ENCODE measurements at regions not wholly inside any gene's neighbourhood (a gene's known extent, or its start where the extent isn't known, plus 50 kb on each side); places are given as distances from the start of the nearest gene placed in this dataset.

GRCh38 chr3:102092617-102093466 lies 243.5 kb downstream of the NFKBIZ start:
- no peak overlapping the region for H2BK15ac ChIP-seq (ENCODE audit: low read depth, poor library complexity, severe bottlenecking)
- no peak overlapping the region for H3K4me2 ChIP-seq (ENCODE audit: low read length, poor library complexity, severe bottlenecking)
- no peaks in the 10 kb centered on the region for H3K9me3 ChIP-seq (ENCODE audit: control insufficient read depth, low read length)
- H3K14ac ChIP-seq (ENCODE audit: low read length in 2 of 2), result no peak overlapping the region
- H2AK5ac ChIP-seq (ENCODE audit: low read length, severe bottlenecking), result peak overlapping the region; percentile 96
- no peak overlapping the region for H4K8ac ChIP-seq (ENCODE audit: low read length)
- H3K27ac ChIP-seq (ENCODE audit: low read length, poor library complexity, severe bottlenecking), result peak overlapping the region; percentile 99
- 63% methylated on average over 4 of the region's 5 CpGs for WGBS
- H3K18ac ChIP-seq (ENCODE audit: low read depth in 1 of 2, low read length in 2 of 2), result no peak overlapping the region
- no peak overlapping the region for H3K4ac ChIP-seq (ENCODE audit: low read depth in 1 of 2, low read length in 2 of 2)
- no peaks in the 10 kb centered on the region for H3K79me1 ChIP-seq (replicated peaks; ENCODE audit: low read length, poor library complexity, severe bottlenecking)
- H3K9ac ChIP-seq (ENCODE audit: low read length), result no peak overlapping the region
- H2BK5ac ChIP-seq (ENCODE audit: low read depth, low read length, poor library complexity, severe bottlenecking), result peak overlapping the region; percentile 96
- H2AFZ ChIP-seq (ENCODE audit: low read depth, low read length), result no peak overlapping the region
- no peak overlapping the region for H3K23ac ChIP-seq (ENCODE audit: low read length in 2 of 2)
- H2BK120ac ChIP-seq (ENCODE audit: low read depth, low read length), result no peak overlapping the region
- no peaks in the 10 kb centered on the region for H3K36me3 ChIP-seq (ENCODE audit: control insufficient read depth in 1 of 2, insufficient read depth in 2 of 2, low read depth in 1 of 2, low read length in 2 of 2)
- H2BK12ac ChIP-seq (ENCODE audit: low read length in 2 of 2), result no peak overlapping the region
- H3K27me3 ChIP-seq (ENCODE audit: control insufficient read depth in 1 of 2, insufficient read depth in 1 of 2, low read length in 2 of 2), result no peaks in the 10 kb centered on the region
- DNase-seq, result peak; percentile 47
- H3K4me3 ChIP-seq (ENCODE audit: insufficient read depth in 1 of 2, low read depth in 1 of 2, low read length in 2 of 2), result no peak overlapping the region
- no peak overlapping the region for H4K91ac ChIP-seq (ENCODE audit: low read length)
- H3K4me1 ChIP-seq (ENCODE audit: control insufficient read depth, insufficient read depth, low read depth, low read length), result peaks cover 5% of the 10 kb centered on the region

- no peak overlapping the region for H2BK15ac ChIP-seq (ENCODE audit: low read depth, poor library complexity, severe bottlenecking)
- no peak overlapping the region for H2BK12ac ChIP-seq (ENCODE audit: low read length in 2 of 2)
- no peak overlapping the region for H2BK5ac ChIP-seq (ENCODE audit: low read depth, low read length, poor library complexity, severe bottlenecking)
- no peak for DNase-seq
- no peaks in the 10 kb centered on the region for H3K27me3 ChIP-seq (ENCODE audit: control insufficient read depth in 1 of 2, insufficient read depth in 1 of 2, low read length in 2 of 2)
- H3K18ac ChIP-seq (ENCODE audit: low read depth in 1 of 2, low read length in 2 of 2), result no peak overlapping the region
- H3K36me3 ChIP-seq (ENCODE audit: control insufficient read depth in 1 of 2, insufficient read depth in 2 of 2, low read depth in 1 of 2, low read length in 2 of 2), result no peaks in the 10 kb centered on the region
- H2AFZ ChIP-seq (ENCODE audit: low read depth, low read length), result no peak overlapping the region
- H3K9me3 ChIP-seq (ENCODE audit: control insufficient read depth, low read length), result no peaks in the 10 kb centered on the region
- no peak overlapping the region for H4K91ac ChIP-seq (ENCODE audit: low read length)
- no peak overlapping the region for H3K4me3 ChIP-seq (ENCODE audit: insufficient read depth in 1 of 2, low read depth in 1 of 2, low read length in 2 of 2)
- no peaks in the 10 kb centered on the region for H3K79me1 ChIP-seq (replicated peaks; ENCODE audit: low read length, poor library complexity, severe bottlenecking)
- no peak overlapping the region for H2AK5ac ChIP-seq (ENCODE audit: low read length, severe bottlenecking)
- no peak overlapping the region for H3K23ac ChIP-seq (ENCODE audit: low read length in 2 of 2)
- no peak overlapping the region for H3K14ac ChIP-seq (ENCODE audit: low read length in 2 of 2)
- no peak overlapping the region for H3K27ac ChIP-seq (ENCODE audit: low read length, poor library complexity, severe bottlenecking)
- H4K8ac ChIP-seq (ENCODE audit: low read length), result no peak overlapping the region
- no peak overlapping the region for H2BK120ac ChIP-seq (ENCODE audit: low read depth, low read length)
- H3K4me1 ChIP-seq (ENCODE audit: control insufficient read depth, insufficient read depth, low read depth, low read length), result peaks cover 5% of the 10 kb centered on the region
- no peak overlapping the region for H3K4ac ChIP-seq (ENCODE audit: low read depth in 1 of 2, low read length in 2 of 2)
- H3K4me2 ChIP-seq (ENCODE audit: low read length, poor library complexity, severe bottlenecking), result no peak overlapping the region
- no peak overlapping the region for H3K9ac ChIP-seq (ENCODE audit: low read length)
Measured at GRCh38 chr3:102094506-102094905, 245.2 kb downstream of the NFKBIZ start.

DNA sequence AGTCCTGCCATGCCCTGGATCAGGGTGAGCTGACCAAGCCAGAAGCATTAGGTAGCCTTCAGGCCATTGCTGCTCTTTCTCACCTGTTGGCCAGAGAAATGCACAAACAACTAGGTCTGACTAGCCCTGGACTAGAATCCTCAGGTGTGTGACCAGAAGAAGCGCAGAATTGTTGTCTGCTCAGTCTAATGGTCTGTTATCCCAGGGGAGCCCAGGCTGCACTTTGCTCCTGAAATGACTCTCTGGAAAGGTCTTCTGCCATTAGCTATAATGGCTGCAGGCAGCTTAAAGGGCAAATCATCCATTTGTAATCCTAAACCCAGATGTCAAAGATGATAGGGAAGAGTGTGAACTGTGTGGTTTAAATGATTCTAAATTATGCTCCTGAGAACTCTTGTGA lies 246.1 kb downstream of the NFKBIZ start:
- H2BK15ac ChIP-seq (ENCODE audit: low read depth, poor library complexity, severe bottlenecking), result no peak overlapping the region
- H2BK120ac ChIP-seq (ENCODE audit: low read depth, low read length), result no peak overlapping the region
- no peaks in the 10 kb centered on the region for H3K36me3 ChIP-seq (ENCODE audit: control insufficient read depth in 1 of 2, insufficient read depth in 2 of 2, low read depth in 1 of 2, low read length in 2 of 2)
- peak overlapping the region in 1 of 2 experiments; percentile 23 for H3K23ac ChIP-seq (ENCODE audit: low read length in 2 of 2)
- H2AK5ac ChIP-seq (ENCODE audit: low read length, severe bottlenecking), result peak overlapping the region; percentile 17
- WGBS, result 85% methylated on average over 1 of the region's 1 CpG
- H3K9me3 ChIP-seq (ENCODE audit: control insufficient read depth, low read length), result no peaks in the 10 kb centered on the region
- no peak overlapping the region for H3K4ac ChIP-seq (ENCODE audit: low read depth in 1 of 2, low read length in 2 of 2)
- no peak overlapping the region for H3K4me2 ChIP-seq (ENCODE audit: low read length, poor library complexity, severe bottlenecking)
- H3K27me3 ChIP-seq (ENCODE audit: control insufficient read depth in 1 of 2, insufficient read depth in 1 of 2, low read length in 2 of 2), result no peaks in the 10 kb centered on the region
- peaks cover 5% of the 10 kb centered on the region for H3K4me1 ChIP-seq (ENCODE audit: control insufficient read depth, insufficient read depth, low read depth, low read length)
- peak overlapping the region in 1 of 2 experiments; percentile 54 for H2BK12ac ChIP-seq (ENCODE audit: low read length in 2 of 2)
- no peak overlapping the region for H2AFZ ChIP-seq (ENCODE audit: low read depth, low read length)
- no peaks in the 10 kb centered on the region for H3K79me1 ChIP-seq (replicated peaks; ENCODE audit: low read length, poor library complexity, severe bottlenecking)
- H3K18ac ChIP-seq (ENCODE audit: low read depth in 1 of 2, low read length in 2 of 2), result no peak overlapping the region
- H3K14ac ChIP-seq (ENCODE audit: low read length in 2 of 2), result no peak overlapping the region
- no peak overlapping the region for H4K91ac ChIP-seq (ENCODE audit: low read length)
- H3K4me3 ChIP-seq (ENCODE audit: insufficient read depth in 1 of 2, low read depth in 1 of 2, low read length in 2 of 2), result no peak overlapping the region
- H2BK5ac ChIP-seq (ENCODE audit: low read depth, low read length, poor library complexity, severe bottlenecking), result no peak overlapping the region
- DNase-seq, result no peak
- no peak overlapping the region for H3K9ac ChIP-seq (ENCODE audit: low read length)
- no peak overlapping the region for H4K8ac ChIP-seq (ENCODE audit: low read length)
- no peak overlapping the region for H3K27ac ChIP-seq (ENCODE audit: low read length, poor library complexity, severe bottlenecking)

- Histone ChIP-seq H3K9me3 (ENCODE audit: control insufficient read depth, low read length) (no peaks in the 10 kb centered on the region), H3K27ac (ENCODE audit: low read length, poor library complexity, severe bottlenecking) (no peak overlapping the region), H3K36me3 (ENCODE audit: control insufficient read depth in 1 of 2, insufficient read depth in 2 of 2, low read depth in 1 of 2, low read length in 2 of 2) (no peaks in the 10 kb centered on the region), H3K23ac (ENCODE audit: low read length in 2 of 2) (no peak overlapping the region), H3K18ac (ENCODE audit: low read depth in 1 of 2, low read length in 2 of 2) (no peak overlapping the region), H2BK15ac (ENCODE audit: low read depth, poor library complexity, severe bottlenecking) (no peak overlapping the region), H2BK120ac (ENCODE audit: low read depth, low read length) (no peak overlapping the region), H2BK12ac (ENCODE audit: low read length in 2 of 2) (no peak overlapping the region), H4K91ac (ENCODE audit: low read length) (no peak overlapping the region), H3K9ac (ENCODE audit: low read length) (no peak overlapping the region), H3K4me2 (ENCODE audit: low read length, poor library complexity, severe bottlenecking) (no peak overlapping the region), H3K4me1 (ENCODE audit: control insufficient read depth, insufficient read depth, low read depth, low read length) (peaks cover 5% of the 10 kb centered on the region), H4K8ac (ENCODE audit: low read length) (no peak overlapping the region), H3K4ac (ENCODE audit: low read depth in 1 of 2, low read length in 2 of 2) (no peak overlapping the region), H3K79me1 (replicated peaks; ENCODE audit: low read length, poor library complexity, severe bottlenecking) (no peaks in the 10 kb centered on the region), H3K4me3 (ENCODE audit: insufficient read depth in 1 of 2, low read depth in 1 of 2, low read length in 2 of 2) (no peak overlapping the region), H2BK5ac (ENCODE audit: low read depth, low read length, poor library complexity, severe bottlenecking) (no peak overlapping the region), H3K27me3 (ENCODE audit: control insufficient read depth in 1 of 2, insufficient read depth in 1 of 2, low read length in 2 of 2) (no peaks in the 10 kb centered on the region), H2AFZ (ENCODE audit: low read depth, low read length) (no peak overlapping the region), H3K14ac (ENCODE audit: low read length in 2 of 2) (no peak overlapping the region), H2AK5ac (ENCODE audit: low read length, severe bottlenecking) (no peak overlapping the region)
- DNase-seq, result no peak
- no CpG with 5 or more reads among the region's 2 CpGs for whole genome bisulfite sequencing
Measured at GRCh38 chr3:102096066-102096465, 246.8 kb downstream of the NFKBIZ start.

Measured in mesenchymal stem cell (in vitro differentiated cells and primary cell).